ENCODE measurements at regions not wholly inside any gene's neighbourhood (a gene's known extent, or its start where the extent isn't known, plus 50 kb on each side); places are given as distances from the start of the nearest gene placed in this dataset.

DNA sequence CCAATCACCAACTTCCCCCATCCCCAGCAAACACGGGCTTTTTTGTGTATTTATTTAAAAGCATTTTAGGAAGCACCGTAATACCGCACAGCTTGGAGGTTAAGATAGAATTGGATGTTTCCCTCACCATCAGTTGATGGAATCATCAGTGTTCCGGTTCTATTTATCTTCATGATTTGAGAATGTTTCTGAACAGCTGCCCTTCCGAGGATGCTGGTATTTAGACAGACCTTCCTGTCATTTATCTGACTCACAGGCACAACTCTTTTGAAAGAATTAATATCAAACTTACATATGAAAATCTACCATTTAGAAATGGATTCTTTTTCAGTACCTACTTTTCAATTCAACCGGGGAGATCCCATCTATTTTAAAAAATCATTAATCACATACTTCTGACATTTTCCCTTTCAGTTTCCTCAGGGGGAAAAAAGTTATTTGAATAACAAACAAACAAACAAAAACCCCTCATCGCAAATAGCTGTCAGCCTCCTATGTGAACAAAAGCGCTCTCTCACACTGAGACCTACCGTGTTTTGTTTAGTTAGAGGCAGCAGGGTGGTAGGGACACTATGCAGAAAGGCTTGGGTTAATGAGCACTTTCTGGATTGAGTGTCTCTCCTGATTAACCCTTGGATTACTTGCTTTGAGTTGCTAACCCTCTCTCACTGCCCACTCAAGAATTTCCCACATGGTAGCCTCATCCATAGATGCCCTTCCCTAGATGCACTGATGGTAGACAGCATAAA, 189.3 kb downstream of the TM9SF2 start:
- H3K36me3 ChIP-seq (ENCODE audit: control insufficient read depth in 2 of 4, insufficient read depth in 4 of 4, low read length in 3 of 4) = no peaks in the 10 kb centered on the region
- peak overlapping the region; percentile 95 for H2BK120ac ChIP-seq (replicated peaks; ENCODE audit: low read depth, low read length)
- CTCF ChIA-PET (ENCODE audit: partially characterized antibody) = interaction anchor here (0.6 to 2.6 kb wide), 8 partner anchors 13 to 405 kb away, joined by 3 to 11 read pairs (median 3); partner anchors contain the start of gene CLYBL
- 7% methylated on average over 9 of the region's 9 CpGs; no CpG with 5 or more reads in 1 of the 2 experiments for WGBS, 2 experiments (ENCODE audit: extremely low coverage in 1 of 2, insufficient coverage in 1 of 2, insufficient read length in 1 of 2, insufficient replicate concordance in 2 of 2, low coverage in 1 of 2, low lambda C conversion rate in 2 of 2, missing lambda C conversion rate in 1 of 2)
- H2BK20ac ChIP-seq (ENCODE audit: low read length) = peak overlapping the region; percentile 82; the same call in 1 of the 2 replicates
- H3K27me3 ChIP-seq (replicated peaks in 1 of 4; ENCODE audit: control insufficient read depth in 3 of 4, extremely low read depth in 1 of 4, insufficient read depth in 3 of 4, low read length in 3 of 4) = no peaks in the 10 kb centered on the region
- POLR2A ChIA-PET (ENCODE audit: partially characterized antibody) = interaction anchor here (0.6 to 8.5 kb wide), 9 partner anchors 11 to 57 kb away, joined by 3 to 229 read pairs (median 5); no protein-coding TSS in a partner anchor
- no peaks in the 10 kb centered on the region for H4K20me1 ChIP-seq (replicated peaks in 1 of 2; ENCODE audit: control insufficient read depth in 1 of 2, insufficient read depth in 2 of 2, low read length in 2 of 2)
- DNase-seq (ENCODE audit: low read depth in 1 of 2, low spot score in 2 of 2) (no peak), FAIRE-seq (peak; percentile 96)
- peak overlapping the region; percentile 91 for H4K91ac ChIP-seq (replicated peaks; ENCODE audit: insufficient read length, low read length)
- no peak overlapping the region for H4K8ac ChIP-seq (ENCODE audit: extremely low read depth, insufficient read depth, low read length)
- H2AFZ ChIP-seq (ENCODE audit: low read length) = no peak overlapping the region
- peaks cover 22 to 57% (median 52%) of the 10 kb centered on the region in 4 experiments; a peak in 6 of 7 replicates for H3K4me1 ChIP-seq (replicated peaks in 1 of 4; ENCODE audit: control insufficient read depth in 3 of 4, insufficient read depth in 4 of 4, low read length in 3 of 4)
- H4K5ac ChIP-seq (ENCODE audit: insufficient read length, low read depth, low read length) = peak overlapping the region; percentile 53
- H2AK5ac ChIP-seq (ENCODE audit: low read depth, low read length) = 0 out of 2 replicates have a peak overlapping the region, but pooled peaks have one; percentile 9
- no peak overlapping the region; the same call in 1 of the 2 replicates for H3K27ac ChIP-seq (ENCODE audit: low read depth, low read length)
- no peaks in the 10 kb centered on the region for H3K9me3 ChIP-seq (ENCODE audit: insufficient read depth in 2 of 2, low read depth in 1 of 2, low read length in 1 of 2)
- peak overlapping the region; percentile 13 for H3K56ac ChIP-seq (replicated peaks; ENCODE audit: insufficient read length, low read depth, low read length)
- no peak overlapping the region; a peak in 2 of 7 replicates for H3K9ac ChIP-seq (replicated peaks in 1 of 4; ENCODE audit: extremely low read depth in 1 of 4, low read depth in 3 of 4, low read length in 3 of 4)
- peak overlapping the region; percentile 39 for H3K4ac ChIP-seq (replicated peaks; ENCODE audit: insufficient read length, low read depth, low read length)
- H3K4me2 ChIP-seq (ENCODE audit: insufficient read depth in 1 of 2, low read depth in 2 of 2, low read length in 2 of 2) = peak overlapping the region; percentile 51 to 57
- H3K79me2 ChIP-seq (ENCODE audit: control insufficient read depth in 1 of 2, insufficient read depth in 2 of 2, low read length in 2 of 2) = no peaks in the 10 kb centered on the region
- H3K79me1 ChIP-seq (ENCODE audit: low read depth, low read length) = no peaks in the 10 kb centered on the region
- peak overlapping the region; percentile 13; the same call in 1 of the 2 replicates for H2BK12ac ChIP-seq (ENCODE audit: low read depth, low read length)
- H3K4me3 ChIP-seq (ENCODE audit: extremely low read depth in 1 of 4, insufficient read depth in 2 of 4, low read depth in 3 of 4, low read length in 4 of 4) = peak overlapping the region in 2 of 4 experiments; percentile 5 to 47; a peak in 3 of 8 replicates
- H3K14ac ChIP-seq (ENCODE audit: insufficient read length) = no peak overlapping the region
- no peak overlapping the region for H3K23ac ChIP-seq (ENCODE audit: insufficient read length)
- no peak overlapping the region for H2BK15ac ChIP-seq (ENCODE audit: low read length)
- peaks cover 2% of the 10 kb centered on the region; the same call in 1 of the 2 replicates for H3K23me2 ChIP-seq (ENCODE audit: low read depth, low read length)
- H2BK5ac ChIP-seq (ENCODE audit: low read depth, low read length) = peak overlapping the region; percentile 79; the same call in 1 of the 2 replicates
- peak overlapping the region; percentile 95 for H3K18ac ChIP-seq (ENCODE audit: extremely low read depth, low read length)
- TF ChIP-seq, protein P1, sequence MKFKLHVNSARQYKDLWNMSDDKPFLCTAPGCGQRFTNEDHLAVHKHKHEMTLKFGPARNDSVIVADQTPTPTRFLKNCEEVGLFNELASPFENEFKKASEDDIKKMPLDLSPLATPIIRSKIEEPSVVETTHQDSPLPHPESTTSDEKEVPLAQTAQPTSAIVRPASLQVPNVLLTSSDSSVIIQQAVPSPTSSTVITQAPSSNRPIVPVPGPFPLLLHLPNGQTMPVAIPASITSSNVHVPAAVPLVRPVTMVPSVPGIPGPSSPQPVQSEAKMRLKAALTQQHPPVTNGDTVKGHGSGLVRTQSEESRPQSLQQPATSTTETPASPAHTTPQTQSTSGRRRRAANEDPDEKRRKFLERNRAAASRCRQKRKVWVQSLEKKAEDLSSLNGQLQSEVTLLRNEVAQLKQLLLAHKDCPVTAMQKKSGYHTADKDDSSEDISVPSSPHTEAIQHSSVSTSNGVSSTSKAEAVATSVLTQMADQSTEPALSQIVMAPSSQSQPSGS (IDR thresholded peaks at IDR 0.05; ENCODE audit: low read length) = 0 out of 2 replicates have a peak, but pooled peaks have one; percentile 45
- TF ChIP-seq E2F6 (IDR thresholded peaks at IDR 0.05) (no peak), TCF12 (IDR thresholded peaks at IDR 0.05; ENCODE audit: low read depth, low read length) (no peak), CTCF (IDR thresholded peaks at IDR 0.05; ENCODE audit: control extremely low read depth in 1 of 3, insufficient read depth in 1 of 3, low read depth in 1 of 3, low read length in 3 of 3) (no peak), POLR2A (IDR thresholded peaks at IDR 0.05; ENCODE audit: control extremely low read depth in 1 of 2, low read depth in 2 of 2, low read length in 2 of 2) (peak in 1 of 2 experiments; percentile 37; a peak in 1 of 3 replicates), RFX5 (IDR thresholded peaks at IDR 0.05; ENCODE audit: borderline replicate concordance, low read depth, low read length) (no peak)

All from H1 (cell line).